ENCODE measurements at regions not wholly inside any gene's neighbourhood (a gene's known extent, or its start where the extent isn't known, plus 50 kb on each side); places are given as distances from the start of the nearest gene placed in this dataset.

DNA sequence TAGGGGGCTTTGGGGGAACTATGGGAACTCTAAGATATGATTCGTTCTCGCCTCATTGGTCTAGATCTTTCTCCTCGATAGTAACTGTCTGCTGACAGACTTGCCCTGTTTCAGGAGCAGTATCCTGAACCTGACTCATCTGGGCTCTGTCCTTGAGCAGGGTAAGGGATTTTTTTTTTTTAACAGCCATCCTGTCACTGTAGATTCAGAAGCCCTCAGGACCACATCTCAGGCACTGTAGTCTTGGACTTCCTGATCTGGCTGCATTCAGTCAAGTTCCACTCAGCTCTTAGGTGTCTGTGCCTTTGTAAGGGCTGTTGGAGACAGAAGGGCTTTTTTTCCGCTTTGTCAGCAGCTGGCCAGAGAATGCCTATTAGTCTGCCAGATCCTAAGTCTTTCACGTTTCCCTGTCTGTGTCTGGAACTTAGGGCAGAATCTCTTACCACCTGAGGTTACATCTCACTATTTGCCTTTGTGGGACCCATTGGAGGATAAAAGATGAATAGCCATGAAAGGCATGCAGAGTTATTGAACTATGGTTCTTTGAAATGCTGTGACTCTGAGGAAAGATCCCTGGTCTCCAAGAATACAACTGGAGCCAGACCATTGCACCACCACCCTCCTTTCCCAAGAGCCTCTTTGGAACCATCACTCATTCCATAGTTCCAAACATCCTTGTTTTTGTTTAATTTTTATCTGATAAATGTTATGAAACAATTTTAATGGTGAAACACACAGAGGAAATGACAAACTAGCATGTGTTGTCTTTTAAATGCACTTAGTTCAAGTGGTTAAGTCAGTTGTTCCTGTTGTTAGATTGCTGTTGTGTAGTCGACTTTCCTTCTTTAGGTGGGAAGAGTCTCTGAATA is 49.7 kb upstream of the MACF1 start (continued):
- TF ChIP-seq UBTF (IDR thresholded peaks at IDR 0.05; ENCODE audit: borderline replicate concordance in 1 of 2, low read depth in 2 of 2, low read length in 2 of 2) (no peak), TEAD2 (tag; IDR thresholded peaks at IDR 0.05) (0 out of 2 replicates have a peak, but pooled peaks have one; percentile 3), BACH1 (tag; IDR thresholded peaks at IDR 0.05) (0 out of 2 replicates have a peak, but pooled peaks have one; percentile 28), E2F6 (IDR thresholded peaks at IDR 0.05; ENCODE audit: borderline replicate concordance in 1 of 2, extremely low read depth in 1 of 2, insufficient read depth in 1 of 2, insufficient read length in 1 of 2, low read depth in 1 of 2, low read length in 1 of 2, poor library complexity in 1 of 2, severe bottlenecking in 1 of 2) (no peak), TBL1XR1 (IDR thresholded peaks at IDR 0.05; ENCODE audit: low read length in 2 of 2) (no peak), HDAC1 (IDR thresholded peaks at IDR 0.05) (0 out of 4 replicates have a peak, but pooled peaks of 1 of the 2 experiments have one; percentile 15), C11orf30 (IDR thresholded peaks at IDR 0.05; ENCODE audit: low read depth) (peak; percentile 86), FOXA3 (CRISPR knock-in tag; conservative IDR thresholded peaks at IDR 0.05 in 1 of 2, IDR thresholded peaks at IDR 0.05 in 1 of 2) (no peak), SREBF1 (IDR thresholded peaks at IDR 0.05; ENCODE audit: borderline replicate concordance, low read depth, low read length) (no peak), BCL6 (CRISPR knock-in tag; IDR thresholded peaks at IDR 0.05) (no peak)
- TF ChIP-seq, protein P1, sequence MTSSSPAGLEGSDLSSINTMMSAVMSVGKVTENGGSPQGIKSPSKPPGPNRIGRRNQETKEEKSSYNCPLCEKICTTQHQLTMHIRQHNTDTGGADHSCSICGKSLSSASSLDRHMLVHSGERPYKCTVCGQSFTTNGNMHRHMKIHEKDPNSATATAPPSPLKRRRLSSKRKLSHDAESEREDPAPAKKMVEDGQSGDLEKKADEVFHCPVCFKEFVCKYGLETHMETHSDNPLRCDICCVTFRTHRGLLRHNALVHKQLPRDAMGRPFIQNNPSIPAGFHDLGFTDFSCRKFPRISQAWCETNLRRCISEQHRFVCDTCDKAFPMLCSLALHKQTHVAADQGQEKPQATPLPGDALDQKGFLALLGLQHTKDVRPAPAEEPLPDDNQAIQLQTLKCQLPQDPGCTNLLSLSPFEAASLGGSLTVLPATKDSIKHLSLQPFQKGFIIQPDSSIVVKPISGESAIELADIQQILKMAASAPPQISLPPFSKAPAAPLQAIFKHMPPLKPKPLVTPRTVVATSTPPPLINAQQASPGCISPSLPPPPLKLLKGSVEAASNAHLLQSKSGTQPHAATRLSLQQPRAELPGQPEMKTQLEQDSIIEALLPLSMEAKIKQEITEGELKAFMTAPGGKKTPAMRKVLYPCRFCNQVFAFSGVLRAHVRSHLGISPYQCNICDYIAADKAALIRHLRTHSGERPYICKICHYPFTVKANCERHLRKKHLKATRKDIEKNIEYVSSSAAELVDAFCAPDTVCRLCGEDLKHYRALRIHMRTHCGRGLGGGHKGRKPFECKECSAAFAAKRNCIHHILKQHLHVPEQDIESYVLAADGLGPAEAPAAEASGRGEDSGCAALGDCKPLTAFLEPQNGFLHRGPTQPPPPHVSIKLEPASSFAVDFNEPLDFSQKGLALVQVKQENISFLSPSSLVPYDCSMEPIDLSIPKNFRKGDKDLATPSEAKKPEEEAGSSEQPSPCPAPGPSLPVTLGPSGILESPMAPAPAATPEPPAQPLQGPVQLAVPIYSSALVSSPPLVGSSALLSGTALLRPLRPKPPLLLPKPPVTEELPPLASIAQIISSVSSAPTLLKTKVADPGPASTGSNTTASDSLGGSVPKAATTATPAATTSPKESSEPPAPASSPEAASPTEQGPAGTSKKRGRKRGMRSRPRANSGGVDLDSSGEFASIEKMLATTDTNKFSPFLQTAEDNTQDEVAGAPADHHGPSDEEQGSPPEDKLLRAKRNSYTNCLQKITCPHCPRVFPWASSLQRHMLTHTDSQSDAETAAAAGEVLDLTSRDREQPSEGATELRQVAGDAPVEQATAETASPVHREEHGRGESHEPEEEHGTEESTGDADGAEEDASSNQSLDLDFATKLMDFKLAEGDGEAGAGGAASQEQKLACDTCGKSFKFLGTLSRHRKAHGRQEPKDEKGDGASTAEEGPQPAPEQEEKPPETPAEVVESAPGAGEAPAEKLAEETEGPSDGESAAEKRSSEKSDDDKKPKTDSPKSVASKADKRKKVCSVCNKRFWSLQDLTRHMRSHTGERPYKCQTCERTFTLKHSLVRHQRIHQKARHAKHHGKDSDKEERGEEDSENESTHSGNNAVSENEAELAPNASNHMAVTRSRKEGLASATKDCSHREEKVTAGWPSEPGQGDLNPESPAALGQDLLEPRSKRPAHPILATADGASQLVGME (CRISPR knock-in tag; IDR thresholded peaks at IDR 0.05), result no peak
- TF ChIP-seq, protein P2, sequence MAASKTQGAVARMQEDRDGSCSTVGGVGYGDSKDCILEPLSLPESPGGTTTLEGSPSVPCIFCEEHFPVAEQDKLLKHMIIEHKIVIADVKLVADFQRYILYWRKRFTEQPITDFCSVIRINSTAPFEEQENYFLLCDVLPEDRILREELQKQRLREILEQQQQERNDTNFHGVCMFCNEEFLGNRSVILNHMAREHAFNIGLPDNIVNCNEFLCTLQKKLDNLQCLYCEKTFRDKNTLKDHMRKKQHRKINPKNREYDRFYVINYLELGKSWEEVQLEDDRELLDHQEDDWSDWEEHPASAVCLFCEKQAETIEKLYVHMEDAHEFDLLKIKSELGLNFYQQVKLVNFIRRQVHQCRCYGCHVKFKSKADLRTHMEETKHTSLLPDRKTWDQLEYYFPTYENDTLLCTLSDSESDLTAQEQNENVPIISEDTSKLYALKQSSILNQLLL (CRISPR knock-in tag; IDR thresholded peaks at IDR 0.05; ENCODE audit: borderline replicate concordance), result no peak
- TF ChIP-seq, protein P3, sequence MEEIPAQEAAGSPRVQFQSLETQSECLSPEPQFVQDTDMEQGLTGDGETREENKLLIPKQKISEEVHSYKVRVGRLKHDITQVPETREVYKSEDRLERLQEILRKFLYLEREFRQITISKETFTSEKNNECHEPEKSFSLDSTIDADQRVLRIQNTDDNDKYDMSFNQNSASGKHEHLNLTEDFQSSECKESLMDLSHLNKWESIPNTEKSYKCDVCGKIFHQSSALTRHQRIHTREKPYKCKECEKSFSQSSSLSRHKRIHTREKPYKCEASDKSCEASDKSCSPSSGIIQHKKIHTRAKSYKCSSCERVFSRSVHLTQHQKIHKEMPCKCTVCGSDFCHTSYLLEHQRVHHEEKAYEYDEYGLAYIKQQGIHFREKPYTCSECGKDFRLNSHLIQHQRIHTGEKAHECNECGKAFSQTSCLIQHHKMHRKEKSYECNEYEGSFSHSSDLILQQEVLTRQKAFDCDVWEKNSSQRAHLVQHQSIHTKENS (CRISPR knock-in tag; IDR thresholded peaks at IDR 0.05), result no peak
